ENCODE measurements at regions not wholly inside any gene's neighbourhood (a gene's known extent, or its start where the extent isn't known, plus 50 kb on each side); places are given as distances from the start of the nearest gene placed in this dataset.
A peak's percentile ranks its signal among the peaks of the same experiment; 100 is the strongest.

DNA sequence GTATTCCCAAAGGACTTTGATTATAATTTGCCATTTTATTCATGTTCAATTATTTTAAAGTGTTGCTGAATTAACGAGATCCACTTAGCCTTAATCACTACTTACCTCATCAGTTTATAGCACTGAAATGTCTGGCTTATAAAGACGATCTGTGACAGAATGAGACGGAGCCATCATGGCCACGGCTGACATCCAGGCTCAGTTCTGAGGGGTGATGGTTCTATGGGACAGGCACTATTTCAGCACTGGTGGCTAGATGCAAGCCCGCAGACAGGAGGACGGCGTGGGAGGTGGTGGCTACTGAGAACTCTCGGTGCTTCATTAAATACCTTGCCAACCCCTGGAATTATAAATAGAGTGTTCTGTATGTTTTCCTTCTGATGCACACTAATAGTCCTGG lies 1084.2 kb upstream of the TENM3 start:
- H3K36me3 ChIP-seq (ENCODE audit: insufficient read depth, low read length, poor library complexity, severe bottlenecking) = no peaks in the 10 kb centered on the region
- BruUV-seq (replicated peaks) = no TSS peak
- intact Hi-C loops (cut with micrococcal nuclease; ENCODE audit: unreplicated experiment) = no loop called here
- no peak for TF ChIP-seq CTCF (conservative IDR thresholded peaks at IDR 0.05; ENCODE audit: low read depth, low read length)
- no peak for TF ChIP-seq EZH2 (IDR thresholded peaks at IDR 0.05; ENCODE audit: borderline replicate concordance, low read depth, low read length, poor library complexity, severe bottlenecking)
- no peak overlapping the region for H3K27ac ChIP-seq (ENCODE audit: low read depth, low read length, poor library complexity, severe bottlenecking)
- H3K4me1 ChIP-seq (ENCODE audit: insufficient read depth, low read length, poor library complexity, severe bottlenecking) = no peaks in the 10 kb centered on the region
- ChIA-PET CTCF (no interaction called here), POLR2A (ENCODE audit: low non-redundant PET) (no interaction called here)
- H3K27me3 ChIP-seq (replicated peaks; ENCODE audit: insufficient read depth, low read depth, low read length, poor library complexity) = peaks cover 51% of the 10 kb centered on the region
- H3K9me3 ChIP-seq (ENCODE audit: low read depth, low read length, poor library complexity, severe bottlenecking) = no peaks in the 10 kb centered on the region
- H3K4me3 ChIP-seq (ENCODE audit: low read depth, low read length, poor library complexity, severe bottlenecking) = no peak overlapping the region
- no peak for DNase-seq (ENCODE audit: low spot score)

GRCh38 chr4:181161669-181162068 lies 1081.5 kb upstream of the TENM3 start:
- POLR2A ChIA-PET (ENCODE audit: low non-redundant PET) = no interaction called here
- peaks cover 50% of the 10 kb centered on the region for H3K27me3 ChIP-seq (replicated peaks; ENCODE audit: insufficient read depth, low read depth, low read length, poor library complexity)
- no peaks in the 10 kb centered on the region for H3K9me3 ChIP-seq (ENCODE audit: low read depth, low read length, poor library complexity, severe bottlenecking)
- H3K4me3 ChIP-seq (ENCODE audit: low read depth, low read length, poor library complexity, severe bottlenecking) = no peak overlapping the region
- CTCF ChIA-PET = no interaction called here
- no peaks in the 10 kb centered on the region for H3K36me3 ChIP-seq (ENCODE audit: insufficient read depth, low read length, poor library complexity, severe bottlenecking)
- no peak overlapping the region for H3K27ac ChIP-seq (ENCODE audit: low read depth, low read length, poor library complexity, severe bottlenecking)
- DNase-seq (ENCODE audit: low spot score) = peak; percentile 31
- no peaks in the 10 kb centered on the region for H3K4me1 ChIP-seq (ENCODE audit: insufficient read depth, low read length, poor library complexity, severe bottlenecking)
- intact Hi-C loops (cut with micrococcal nuclease; ENCODE audit: unreplicated experiment) = no loop called here
- TF ChIP-seq EZH2 (IDR thresholded peaks at IDR 0.05; ENCODE audit: borderline replicate concordance, low read depth, low read length, poor library complexity, severe bottlenecking) (no peak), CTCF (conservative IDR thresholded peaks at IDR 0.05; ENCODE audit: low read depth, low read length) (no peak)
- no TSS peak for BruUV-seq (replicated peaks)

DNA sequence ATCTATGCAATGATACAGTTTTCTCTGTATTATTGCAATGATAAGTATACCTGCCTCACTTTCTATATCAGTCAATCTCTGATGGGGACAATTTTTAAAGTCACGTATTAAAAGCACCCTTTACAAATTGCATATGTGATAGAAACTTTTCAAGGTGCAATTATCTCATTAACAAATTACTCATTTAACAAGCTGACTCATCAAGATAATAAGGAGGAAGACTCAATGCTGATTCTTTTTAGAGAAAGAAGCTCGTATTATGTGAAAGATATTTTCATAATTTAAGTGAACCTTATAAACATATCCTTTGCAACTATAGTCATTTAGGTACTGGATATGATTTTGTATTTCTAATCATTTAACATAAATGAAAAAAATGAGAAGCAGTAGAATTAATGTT lies 1080.9 kb upstream of the TENM3 start:
- no peaks in the 10 kb centered on the region for H3K36me3 ChIP-seq (ENCODE audit: insufficient read depth, low read length, poor library complexity, severe bottlenecking)
- H3K9me3 ChIP-seq (ENCODE audit: low read depth, low read length, poor library complexity, severe bottlenecking) = no peaks in the 10 kb centered on the region
- BruUV-seq (replicated peaks) = no TSS peak
- no peak overlapping the region for H3K4me3 ChIP-seq (ENCODE audit: low read depth, low read length, poor library complexity, severe bottlenecking)
- H3K27me3 ChIP-seq (replicated peaks; ENCODE audit: insufficient read depth, low read depth, low read length, poor library complexity) = peaks cover 56% of the 10 kb centered on the region
- no peaks in the 10 kb centered on the region for H3K4me1 ChIP-seq (ENCODE audit: insufficient read depth, low read length, poor library complexity, severe bottlenecking)
- ChIA-PET POLR2A (ENCODE audit: low non-redundant PET) (no interaction called here), CTCF (no interaction called here)
- H3K27ac ChIP-seq (ENCODE audit: low read depth, low read length, poor library complexity, severe bottlenecking) = no peak overlapping the region
- TF ChIP-seq EZH2 (IDR thresholded peaks at IDR 0.05; ENCODE audit: borderline replicate concordance, low read depth, low read length, poor library complexity, severe bottlenecking) (no peak), CTCF (conservative IDR thresholded peaks at IDR 0.05; ENCODE audit: low read depth, low read length) (no peak)
- no peak for DNase-seq (ENCODE audit: low spot score)
- intact Hi-C loops (cut with micrococcal nuclease; ENCODE audit: unreplicated experiment) = no loop called here
